H9 (cell line): ENCODE measurements at regions not wholly inside any gene's neighbourhood (a gene's known extent, or its start where the extent isn't known, plus 50 kb on each side); places are given as distances from the start of the nearest gene placed in this dataset.

Experiments
- DNase-seq: peaks from one replicate; pipeline ENCODE4 v3.0.0-alpha.2; 2017
- H2AFZ ChIP-seq: one replicate; pipeline ENCODE4 v1.6.1; 2013; ENCODE audit warnings: mild to moderate bottlenecking, low read length, control low read depth, moderate library complexity
- H2AK5ac ChIP-seq: 2 replicates; pipeline ENCODE4 v1.6.1; 2013; ENCODE audit warnings: low read length, control low read depth, mixed read lengths; ENCODE audit not compliant: insufficient read length
- H2BK120ac ChIP-seq: one replicate; pipeline ENCODE4 v1.6.1; 2013; ENCODE audit warnings: low read depth, mild to moderate bottlenecking, low read length, control low read depth, inconsistent platforms; ENCODE audit not compliant: poor library complexity, severe bottlenecking
- H2BK12ac ChIP-seq: 2 replicates; pipeline ENCODE4 v1.6.1; 2013; ENCODE audit warnings: low read length, control low read depth, mixed read lengths, low read depth; ENCODE audit not compliant: insufficient read length
- H2BK15ac ChIP-seq: 2 replicates; pipeline ENCODE4 v1.6.1; 2013; ENCODE audit warnings: low read depth, low read length, control low read depth
- H2BK20ac ChIP-seq: one replicate; pipeline ENCODE4 v1.6.1; 2013; ENCODE audit warnings: low read depth, mild to moderate bottlenecking, low read length, control low read depth, inconsistent platforms; ENCODE audit not compliant: poor library complexity, severe bottlenecking
- H2BK5ac ChIP-seq: 2 replicates; pipeline ENCODE4 v1.6.1; 2013; ENCODE audit warnings: low read length, control low read depth, mixed read lengths; ENCODE audit not compliant: insufficient read length
- H3K14ac ChIP-seq: 2 replicates; pipeline ENCODE4 v1.6.1; 2013; ENCODE audit warnings: low read length, control low read depth; ENCODE audit not compliant: insufficient read depth
- H3K18ac ChIP-seq: 2 replicates; pipeline ENCODE4 v1.6.1; 2013; ENCODE audit warnings: low read depth, mild to moderate bottlenecking, mixed read lengths, low read length, control low read depth; ENCODE audit not compliant: insufficient read length
- H3K23ac ChIP-seq: 2 replicates; pipeline ENCODE4 v1.6.1; 2013; ENCODE audit warnings: low read length, control low read depth, mixed read lengths, low read depth; ENCODE audit not compliant: insufficient read length
- H3K23me2 ChIP-seq: 2 replicates; pipeline ENCODE4 v1.6.1; 2013; ENCODE audit warnings: low read depth, mild to moderate bottlenecking, mixed read lengths, low read length, control low read depth; ENCODE audit not compliant: insufficient read length, poor library complexity, severe bottlenecking
- H3K27ac ChIP-seq: 2 replicates; pipeline ENCODE4 v1.5.1; 2013; ENCODE audit warnings: low read length, control low read depth, mixed read lengths, low read depth; ENCODE audit not compliant: insufficient read length
- H3K27me3 ChIP-seq: 2 replicates; pipeline ENCODE4 v1.6.1; 2013; ENCODE audit warnings: low read length, control low read depth, inconsistent platforms; ENCODE audit not compliant: insufficient read depth
- H3K4ac ChIP-seq: 2 replicates; pipeline ENCODE4 v1.6.1; 2013; ENCODE audit warnings: low read depth, mild to moderate bottlenecking, control low read depth, inconsistent platforms, low read length, moderate library complexity
- H3K4me1 ChIP-seq: 2 replicates; pipeline ENCODE4 v1.6.1; 2013; ENCODE audit warnings: low read length, control low read depth, inconsistent platforms; ENCODE audit not compliant: insufficient read depth
- H3K4me2 ChIP-seq: 2 replicates; pipeline ENCODE4 v1.6.1; 2013; ENCODE audit warnings: low read length, control low read depth, mixed read lengths; ENCODE audit not compliant: insufficient read length, insufficient read depth
- H3K56ac ChIP-seq: 2 replicates; pipeline ENCODE4 v1.6.1; 2013; ENCODE audit warnings: low read depth, mild to moderate bottlenecking, mixed read lengths, low read length, control low read depth; ENCODE audit not compliant: insufficient read length
- H3K79me1 ChIP-seq: 2 replicates; pipeline ENCODE4 v1.6.1; 2013; ENCODE audit warnings: low read depth, mild to moderate bottlenecking, moderate library complexity, low read length, control low read depth, inconsistent platforms; ENCODE audit not compliant: insufficient read depth, poor library complexity, severe bottlenecking
- H3K79me2 ChIP-seq: 2 replicates; pipeline ENCODE4 v1.6.1; 2013; ENCODE audit warnings: low read length, control low read depth, inconsistent platforms; ENCODE audit not compliant: insufficient read depth
- H3K9ac ChIP-seq: 2 replicates; pipeline ENCODE4 v1.6.1; 2013; ENCODE audit warnings: low read length, control low read depth, mixed read lengths; ENCODE audit not compliant: insufficient read length; ENCODE audit errors: extremely low read depth
- H3K9me3 ChIP-seq: one replicate; pipeline ENCODE4 v1.6.1; 2013; ENCODE audit warnings: low read depth, low read length, inconsistent platforms; ENCODE audit not compliant: control insufficient read depth
- H3T11ph ChIP-seq: one replicate; pipeline ENCODE4 v1.6.1; 2013; ENCODE audit warnings: mild to moderate bottlenecking, low read length, control low read depth, inconsistent platforms
- H4K20me1 ChIP-seq: one replicate; pipeline ENCODE4 v1.6.1; 2013; ENCODE audit not compliant: control insufficient read depth, insufficient read length, insufficient read depth
- H4K5ac ChIP-seq: 2 replicates; pipeline ENCODE4 v1.6.1; 2013; ENCODE audit warnings: low read depth, mild to moderate bottlenecking, mixed read lengths, low read length, control low read depth; ENCODE audit not compliant: insufficient read length
- H4K8ac ChIP-seq: replicated peaks from 2 replicates; pipeline ENCODE4 v1.6.1; 2013; ENCODE audit warnings: low read length, control low read depth, mixed read lengths, low read depth; ENCODE audit not compliant: insufficient read length
- H4K91ac ChIP-seq: 2 replicates; pipeline ENCODE4 v1.6.1; 2013; ENCODE audit warnings: low read depth, mild to moderate bottlenecking, moderate library complexity, mixed read lengths, low read length, control low read depth; ENCODE audit not compliant: insufficient read length
- H3K27ac Mint-ChIP-seq, 3 experiments: 2 replicates in 2 of 3; 3 replicates in 1 of 3; pipeline ENCODE4 v1.8.0; 2020 to 2021; ENCODE audit warnings: mixed read lengths in 3 of 3, mild to moderate bottlenecking in 1 of 3, moderate library complexity in 1 of 3
- H3K27me3 Mint-ChIP-seq: 2 replicates; pipeline ENCODE4 v1.8.0; 2021; ENCODE audit warnings: low read depth, mild to moderate bottlenecking, moderate library complexity, mixed read lengths
- H3K36me3 Mint-ChIP-seq, 3 experiments: 2 replicates in 2 of 3; 3 replicates in 1 of 3; pipeline ENCODE4 v1.8.0; 2020 to 2021; ENCODE audit warnings: low read depth in 3 of 3, mixed read lengths in 3 of 3; ENCODE audit not compliant: insufficient read depth in 1 of 3
- H3K4me1 Mint-ChIP-seq, 2 experiments: 2 replicates each; pipeline ENCODE4 v1.8.0; 2020; ENCODE audit warnings: mixed read lengths in 2 of 2
- H3K4me3 Mint-ChIP-seq, 2 experiments: 2 replicates in 1 of 2; 3 replicates in 1 of 2; pipeline ENCODE4 v1.8.0; 2020 to 2021; ENCODE audit warnings: mild to moderate bottlenecking in 2 of 2, mixed read lengths in 2 of 2, moderate library complexity in 1 of 2
- H3K9me3 Mint-ChIP-seq, 2 experiments: 2 replicates in 1 of 2; 3 replicates in 1 of 2; pipeline ENCODE4 v1.8.0; 2020; ENCODE audit warnings: mild to moderate bottlenecking in 2 of 2, mixed read lengths in 2 of 2, moderate library complexity in 1 of 2
- WGBS: extraction: QIAGEN DNeasy Blood & Tissue Kit; methylation state at CpG from one replicate; pipeline ENCODE4 v1.1.7; 2013; ENCODE audit warnings: missing lambda C conversion rate, low lambda C conversion rate, mixed read lengths; ENCODE audit not compliant: insufficient read length; ENCODE audit errors: extremely low coverage; 5-methylcytosine and 5-hydroxymethylcytosine counted together
- TF ChIP-seq, protein P1 (sequence below): fragments of 200-600 bp; sonication (generic); conservative IDR thresholded peaks from 3 replicates; pipeline ENCODE4 v1.8.0; 2021; ENCODE audit warnings: antibody characterized with exemption, mild to moderate bottlenecking

DNA sequence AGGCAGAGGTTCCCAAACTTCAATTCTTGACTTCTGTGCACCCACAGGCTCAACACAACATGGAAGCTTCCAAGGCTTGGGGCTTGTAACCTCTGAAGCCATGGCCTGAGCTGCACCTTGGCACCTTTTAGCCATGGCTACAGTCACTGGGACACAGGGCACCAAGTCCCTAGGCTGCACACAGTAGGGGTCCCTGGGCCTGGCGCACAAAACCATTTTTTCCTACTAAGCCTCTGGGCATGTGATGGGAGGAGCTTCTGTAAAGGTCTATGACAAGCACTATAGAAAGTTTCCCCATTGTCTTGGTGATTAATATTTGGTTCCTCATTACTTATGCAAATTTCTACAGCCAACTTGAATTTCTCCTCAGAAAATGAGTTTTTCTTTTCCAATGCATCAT, 420.9 kb upstream of the GRM3 start:
- no peaks in the 10 kb centered on the region for H3K79me1 ChIP-seq
- H2BK20ac ChIP-seq = no peak overlapping the region
- H3K23me2 ChIP-seq = no peaks in the 10 kb centered on the region
- no peaks in the 10 kb centered on the region for H3K9me3 ChIP-seq
- H2AK5ac ChIP-seq = no peak overlapping the region
- H3K4me2 ChIP-seq = no peak overlapping the region
- no peak overlapping the region for H4K8ac ChIP-seq
- H4K20me1 ChIP-seq = no peaks in the 10 kb centered on the region
- no peak overlapping the region for H2AFZ ChIP-seq
- H3K14ac ChIP-seq = no peak overlapping the region
- H3K23ac ChIP-seq = no peak overlapping the region
- H3K27me3 ChIP-seq = no peaks in the 10 kb centered on the region
- Mint-ChIP-seq H3K27me3 (no peaks in the 10 kb centered on the region), H3K4me1 (no peaks in the 10 kb centered on the region), H3K36me3 (peaks cover 5 to 12% (median 9%) of the 10 kb centered on the region in 3 experiments; a peak in 6 of 7 replicates), H3K9me3 (peaks cover 9 to 15% of the 10 kb centered on the region in 2 experiments; a peak in 4 of 5 replicates), H3K4me3 (no peak overlapping the region), H3K27ac (no peak overlapping the region)
- no peak overlapping the region for H2BK5ac ChIP-seq
- no peak overlapping the region for H4K5ac ChIP-seq
- no peak overlapping the region for H3K56ac ChIP-seq
- WGBS = no CpG with 5 or more reads among the region's 1 CpG
- H3K27ac ChIP-seq = no peak overlapping the region
- H2BK120ac ChIP-seq = no peak overlapping the region
- no peak overlapping the region for H2BK12ac ChIP-seq
- no peak overlapping the region for H2BK15ac ChIP-seq
- TF ChIP-seq, protein P1, sequence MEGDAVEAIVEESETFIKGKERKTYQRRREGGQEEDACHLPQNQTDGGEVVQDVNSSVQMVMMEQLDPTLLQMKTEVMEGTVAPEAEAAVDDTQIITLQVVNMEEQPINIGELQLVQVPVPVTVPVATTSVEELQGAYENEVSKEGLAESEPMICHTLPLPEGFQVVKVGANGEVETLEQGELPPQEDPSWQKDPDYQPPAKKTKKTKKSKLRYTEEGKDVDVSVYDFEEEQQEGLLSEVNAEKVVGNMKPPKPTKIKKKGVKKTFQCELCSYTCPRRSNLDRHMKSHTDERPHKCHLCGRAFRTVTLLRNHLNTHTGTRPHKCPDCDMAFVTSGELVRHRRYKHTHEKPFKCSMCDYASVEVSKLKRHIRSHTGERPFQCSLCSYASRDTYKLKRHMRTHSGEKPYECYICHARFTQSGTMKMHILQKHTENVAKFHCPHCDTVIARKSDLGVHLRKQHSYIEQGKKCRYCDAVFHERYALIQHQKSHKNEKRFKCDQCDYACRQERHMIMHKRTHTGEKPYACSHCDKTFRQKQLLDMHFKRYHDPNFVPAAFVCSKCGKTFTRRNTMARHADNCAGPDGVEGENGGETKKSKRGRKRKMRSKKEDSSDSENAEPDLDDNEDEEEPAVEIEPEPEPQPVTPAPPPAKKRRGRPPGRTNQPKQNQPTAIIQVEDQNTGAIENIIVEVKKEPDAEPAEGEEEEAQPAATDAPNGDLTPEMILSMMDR = no peak
- H3K79me2 ChIP-seq = no peaks in the 10 kb centered on the region
- no peaks in the 10 kb centered on the region for H3K4me1 ChIP-seq
- H3K9ac ChIP-seq = no peak overlapping the region
- H3K18ac ChIP-seq = no peak overlapping the region
- DNase-seq = no peak
- H3T11ph ChIP-seq = no peak overlapping the region
- no peak overlapping the region for H3K4ac ChIP-seq
- H4K91ac ChIP-seq = no peak overlapping the region
